WTC11 (cell line): ENCODE measurements at regions not wholly inside any gene's neighbourhood (a gene's known extent, or its start where the extent isn't known, plus 50 kb on each side); places are given as distances from the start of the nearest gene placed in this dataset.

ENCODE experiments used
- ATAC-seq: fragments of 200-7000 bp; cut with Tn5 transposase; 2 replicates; pipeline ENCODE4 v1.10.0; 2021; ENCODE audit warnings: mild to moderate bottlenecking, moderate library complexity
- CTCF ChIA-PET: fragments of 300-600 bp; sonication (Branson Sonifier 250); formaldehyde crosslinking; loops from one replicate; lab custom pipeline; 2021; ENCODE audit warnings: antibody characterized with exemption; lab: Charles Lee
- POLR2A ChIA-PET: fragments of 350-600 bp; sonication (Branson Sonifier 250); formaldehyde crosslinking; loops from one replicate; lab custom pipeline; 2021; ENCODE audit warnings: antibody characterized with exemption; lab: Charles Lee
- DNase-seq: peaks from one replicate; pipeline ENCODE4 v3.0.0; 2021; ENCODE audit warnings: low spot score
- H3K27ac Mint-ChIP-seq: 2 replicates; pipeline ENCODE4 v1.8.0; 2021; ENCODE audit warnings: mixed read lengths
- H3K27me3 Mint-ChIP-seq: 2 replicates; pipeline ENCODE4 v1.8.0; 2021; ENCODE audit warnings: low read depth, mild to moderate bottlenecking, moderate library complexity, mixed read lengths
- H3K36me3 Mint-ChIP-seq: 2 replicates; pipeline ENCODE4 v1.8.0; 2021; ENCODE audit warnings: mixed read lengths
- H3K4me1 Mint-ChIP-seq: 2 replicates; pipeline ENCODE4 v1.8.0; 2022; ENCODE audit warnings: mixed read lengths
- H3K4me3 Mint-ChIP-seq: 2 replicates; pipeline ENCODE4 v1.8.0; 2021; ENCODE audit warnings: mild to moderate bottlenecking, moderate library complexity, mixed read lengths
- H3K9me3 Mint-ChIP-seq: 2 replicates; pipeline ENCODE4 v1.8.0; 2021; ENCODE audit warnings: mixed read lengths
- AR ChIP-seq: fragments of 250-450 bp; sonication (Bioruptor Pico); IDR thresholded peaks from 2 replicates; pipeline ENCODE4 v1.9.0; 2021; ENCODE audit warnings: mild to moderate bottlenecking
- CREM ChIP-seq: sonication (generic); formaldehyde crosslinking; IDR thresholded peaks from 2 replicates; pipeline ENCODE4 v1.8.1; 2022; ENCODE audit warnings: mild to moderate bottlenecking, missing genetic modification reagents, moderate library complexity
- GABPB1 ChIP-seq: sonication (generic); formaldehyde crosslinking; IDR thresholded peaks from 2 replicates; pipeline ENCODE4 v1.8.1; 2023; ENCODE audit warnings: mild to moderate bottlenecking, missing genetic modification reagents
- GRHL2 ChIP-seq: fragments of 250-450 bp; sonication (Bioruptor Pico); IDR thresholded peaks from 2 replicates; pipeline ENCODE4 v1.8.0; 2022; ENCODE audit warnings: mild to moderate bottlenecking, moderate library complexity; ENCODE audit not compliant: insufficient replicate concordance, severe bottlenecking
- JAZF1 ChIP-seq: fragments of 250-450 bp; sonication (Bioruptor Pico); IDR thresholded peaks from 2 replicates; pipeline ENCODE4 v1.9.0; 2021; ENCODE audit warnings: moderate library complexity, mild to moderate bottlenecking, inconsistent platforms
- MAX ChIP-seq: sonication (generic); formaldehyde crosslinking; IDR thresholded peaks from 2 replicates; pipeline ENCODE4 v1.8.0; 2022; ENCODE audit warnings: mild to moderate bottlenecking, missing genetic modification reagents
- NFATC4 ChIP-seq: fragments of 250-450 bp; sonication (Bioruptor Pico); IDR thresholded peaks from 2 replicates; pipeline ENCODE4 v1.9.0; 2021; ENCODE audit warnings: mild to moderate bottlenecking
- NR2C2 ChIP-seq: sonication (generic); formaldehyde crosslinking; IDR thresholded peaks from 2 replicates; pipeline ENCODE4 v1.8.0; 2022; ENCODE audit warnings: mild to moderate bottlenecking, missing genetic modification reagents
- PRRX2 ChIP-seq: fragments of 250-450 bp; sonication (Bioruptor Pico); IDR thresholded peaks from 2 replicates; pipeline ENCODE4 v1.8.0; 2021; ENCODE audit warnings: mild to moderate bottlenecking
- RELA ChIP-seq: sonication (generic); formaldehyde crosslinking; IDR thresholded peaks from 2 replicates; pipeline ENCODE4 v1.8.1; 2022; ENCODE audit warnings: missing genetic modification reagents, mild to moderate bottlenecking, borderline replicate concordance
- SMAD3 ChIP-seq: sonication (generic); formaldehyde crosslinking; IDR thresholded peaks from 2 replicates; pipeline ENCODE4 v1.8.0; 2022; ENCODE audit warnings: missing genetic modification reagents, mild to moderate bottlenecking, borderline replicate concordance
- SOX15 ChIP-seq: fragments of 250-450 bp; sonication (Bioruptor Pico); IDR thresholded peaks from 2 replicates; pipeline ENCODE4 v1.9.0; 2021; ENCODE audit warnings: mild to moderate bottlenecking
- TEAD4 ChIP-seq: sonication (generic); formaldehyde crosslinking; IDR thresholded peaks from 2 replicates; pipeline ENCODE4 v1.8.0; 2022; ENCODE audit warnings: mild to moderate bottlenecking, missing genetic modification reagents
- USF1 ChIP-seq: sonication (generic); formaldehyde crosslinking; IDR thresholded peaks from 2 replicates; pipeline ENCODE4 v1.8.0; 2022; ENCODE audit warnings: mild to moderate bottlenecking, missing genetic modification reagents
- USF2 ChIP-seq: sonication (generic); formaldehyde crosslinking; IDR thresholded peaks from 2 replicates; pipeline ENCODE4 v1.8.1; 2023; ENCODE audit warnings: mild to moderate bottlenecking, missing genetic modification reagents, moderate library complexity
- ZBTB21 ChIP-seq: sonication (generic); formaldehyde crosslinking; IDR thresholded peaks from 2 replicates; pipeline ENCODE4 v1.8.1; 2023; ENCODE audit warnings: mild to moderate bottlenecking, missing genetic modification reagents, borderline replicate concordance
- ZNF121 ChIP-seq: sonication (generic); formaldehyde crosslinking; IDR thresholded peaks from 2 replicates; pipeline ENCODE4 v1.8.0; 2023; ENCODE audit warnings: missing genetic modification reagents
- ZNF512 ChIP-seq: sonication (generic); formaldehyde crosslinking; IDR thresholded peaks from 2 replicates; pipeline ENCODE4 v1.8.1; 2022; ENCODE audit warnings: missing genetic modification reagents, borderline replicate concordance
- TF ChIP-seq, protein P1 (sequence below): fragments of 250-450 bp; sonication (Bioruptor Pico); IDR thresholded peaks from 2 replicates; pipeline ENCODE4 v1.9.0; 2021; ENCODE audit warnings: moderate library complexity, mild to moderate bottlenecking, inconsistent platforms, borderline replicate concordance
- TF ChIP-seq, protein P2 (sequence below): fragments of 250-450 bp; sonication (Bioruptor Pico); IDR thresholded peaks from 2 replicates; pipeline ENCODE4 v2.1.2; 2022; ENCODE audit warnings: mild to moderate bottlenecking, moderate library complexity
- TF ChIP-seq, protein P3 (sequence below): sonication (generic); formaldehyde crosslinking; IDR thresholded peaks from 2 replicates; pipeline ENCODE4 v1.8.1; 2022; ENCODE audit warnings: low read depth, mild to moderate bottlenecking, moderate library complexity, missing genetic modification reagents, borderline replicate concordance

- peaks cover 56% of the 10 kb centered on the region for H3K9me3 Mint-ChIP-seq
- CTCF ChIA-PET, result interaction anchor here (1.1 kb wide), 1 partner anchor 11 kb away, joined by 3 read pairs; no protein-coding TSS in a partner anchor
- peaks cover 3% of the 10 kb centered on the region for H3K4me1 Mint-ChIP-seq
- peaks cover 20% of the 10 kb centered on the region for H3K36me3 Mint-ChIP-seq
- H3K27me3 Mint-ChIP-seq, result peaks cover 32% of the 10 kb centered on the region
- H3K27ac Mint-ChIP-seq, result no peak overlapping the region
- DNase-seq (no peak), ATAC-seq (no peak)
- POLR2A ChIA-PET, result no interaction called here
- no peak overlapping the region for H3K4me3 Mint-ChIP-seq
- TF ChIP-seq NFATC4 (CRISPR knock-in tag) (no peak), USF2 (no peak)
Measured at GRCh38 chr11:71333473-71333872, 81.1 kb upstream of the SHANK2 start.

DNA sequence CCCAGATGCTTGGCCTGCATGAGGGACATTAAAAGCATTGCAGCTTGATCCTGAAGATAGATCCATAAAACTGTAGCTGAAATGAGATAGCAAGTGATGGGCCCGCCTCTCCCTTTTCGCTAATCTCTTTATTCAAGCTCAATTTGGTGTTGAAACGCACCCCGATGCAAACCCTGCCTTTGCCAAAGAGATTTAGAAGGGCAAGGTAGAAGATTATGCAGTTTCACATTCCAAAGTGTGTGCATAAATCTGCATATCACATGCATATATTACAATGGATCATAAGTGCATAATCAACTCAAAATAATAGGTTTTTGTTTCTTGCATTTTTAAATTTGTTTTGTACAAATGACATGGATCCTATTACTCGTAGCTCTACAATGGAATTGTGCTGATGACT is 80.1 kb upstream of the SHANK2 start:
- Mint-ChIP-seq H3K4me1 (no peaks in the 10 kb centered on the region), H3K4me3 (no peak overlapping the region), H3K36me3 (peaks cover 20% of the 10 kb centered on the region), H3K27me3 (peaks cover 32% of the 10 kb centered on the region), H3K9me3 (peaks cover 54% of the 10 kb centered on the region), H3K27ac (no peak overlapping the region)
- ChIA-PET POLR2A (no interaction called here), CTCF (interaction anchor here (1.1 kb wide), 1 partner anchor 12 kb away, joined by 3 read pairs; no protein-coding TSS in a partner anchor)
- ATAC-seq (no peak), DNase-seq (no peak)
- TF ChIP-seq SOX15 (CRISPR knock-in tag) (no peak), ZNF121 (CRISPR knock-in tag) (no peak), MAX (CRISPR knock-in tag) (no peak), CREM (CRISPR knock-in tag) (no peak), ZBTB21 (CRISPR knock-in tag) (no peak), RELA (CRISPR knock-in tag) (no peak), SMAD3 (CRISPR knock-in tag) (no peak), USF1 (no peak), AR (no peak), NR2C2 (CRISPR knock-in tag) (no peak), PRRX2 (CRISPR knock-in tag) (no peak), GABPB1 (CRISPR knock-in tag) (no peak), GRHL2 (no peak), ZNF512 (no peak), JAZF1 (CRISPR knock-in tag) (no peak), TEAD4 (no peak)
- TF ChIP-seq, protein P1, sequence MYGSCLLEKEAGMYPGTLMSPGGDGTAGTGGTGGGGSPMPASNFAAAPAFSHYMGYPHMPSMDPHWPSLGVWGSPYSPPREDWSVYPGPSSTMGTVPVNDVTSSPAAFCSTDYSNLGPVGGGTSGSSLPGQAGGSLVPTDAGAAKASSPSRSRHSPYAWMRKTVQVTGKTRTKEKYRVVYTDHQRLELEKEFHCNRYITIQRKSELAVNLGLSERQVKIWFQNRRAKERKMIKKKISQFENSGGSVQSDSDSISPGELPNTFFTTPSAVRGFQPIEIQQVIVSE (CRISPR knock-in tag), result no peak
- TF ChIP-seq, protein P2, sequence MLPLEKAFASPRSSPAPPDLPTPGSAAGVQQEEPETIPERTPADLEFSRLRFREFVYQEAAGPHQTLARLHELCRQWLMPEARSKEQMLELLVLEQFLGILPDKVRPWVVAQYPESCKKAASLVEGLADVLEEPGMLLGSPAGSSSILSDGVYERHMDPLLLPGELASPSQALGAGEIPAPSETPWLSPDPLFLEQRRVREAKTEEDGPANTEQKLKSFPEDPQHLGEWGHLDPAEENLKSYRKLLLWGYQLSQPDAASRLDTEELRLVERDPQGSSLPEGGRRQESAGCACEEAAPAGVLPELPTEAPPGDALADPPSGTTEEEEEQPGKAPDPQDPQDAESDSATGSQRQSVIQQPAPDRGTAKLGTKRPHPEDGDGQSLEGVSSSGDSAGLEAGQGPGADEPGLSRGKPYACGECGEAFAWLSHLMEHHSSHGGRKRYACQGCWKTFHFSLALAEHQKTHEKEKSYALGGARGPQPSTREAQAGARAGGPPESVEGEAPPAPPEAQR (CRISPR knock-in tag), result no peak
- TF ChIP-seq, protein P3, sequence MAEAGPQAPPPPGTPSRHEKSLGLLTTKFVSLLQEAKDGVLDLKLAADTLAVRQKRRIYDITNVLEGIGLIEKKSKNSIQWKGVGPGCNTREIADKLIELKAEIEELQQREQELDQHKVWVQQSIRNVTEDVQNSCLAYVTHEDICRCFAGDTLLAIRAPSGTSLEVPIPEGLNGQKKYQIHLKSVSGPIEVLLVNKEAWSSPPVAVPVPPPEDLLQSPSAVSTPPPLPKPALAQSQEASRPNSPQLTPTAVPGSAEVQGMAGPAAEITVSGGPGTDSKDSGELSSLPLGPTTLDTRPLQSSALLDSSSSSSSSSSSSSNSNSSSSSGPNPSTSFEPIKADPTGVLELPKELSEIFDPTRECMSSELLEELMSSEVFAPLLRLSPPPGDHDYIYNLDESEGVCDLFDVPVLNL (CRISPR knock-in tag), result no peak
